K562 (cell line): ENCODE measurements at regions not wholly inside any gene's neighbourhood (a gene's known extent, or its start where the extent isn't known, plus 50 kb on each side); places are given as distances from the start of the nearest gene placed in this dataset.

Experiments used
- ATAC-seq: fragments of 200-7000 bp; cut with Tn5 transposase; 3 replicates; pipeline ENCODE4 v1.9.1; 2020; ENCODE audit warnings: moderate library complexity
- BruUV-seq: library from RNA; stranded (reverse); fragments of 400-500 nt; replicated peaks from 2 replicates; lab custom pipeline; 2021; lab: Mats Ljungman, UMichigan
- CTCF ChIA-PET: fragments of 300-600 bp; formaldehyde crosslinking; extraction: SDS; loops from one replicate; lab custom pipeline; 2021; ENCODE audit warnings: low intra/inter-chr PET ratio; lab: Yijun Ruan, JAX
- POLR2A ChIA-PET: fragments of 300-600, 350-650 bp; sonication (Branson Sonifier 250); formaldehyde crosslinking; extraction: SDS; loops from one replicate; lab custom pipeline; 2021; ENCODE audit warnings: antibody characterized with exemption, inconsistent platforms; lab: Yijun Ruan, JAX
- DNase-seq, 4 experiments: peaks; one replicate each; pipeline versions ENCODE4 v3.0.0 to v3.0.0-alpha.2; 2011 to 2018; ENCODE audit warnings: low spot score in 3 of 4, mixed read lengths in 3 of 4; ENCODE audit errors: extremely low read depth in 1 of 4
- FAIRE-seq: peaks from 2 replicates; lab custom pipeline; 2011; peaks lifted over from hg19 to GRCh38; lab: Jason Lieb, UNC
- H2AFZ ChIP-seq: 2 replicates; pipeline ENCODE4 v1.6.0; 2011; ENCODE audit warnings: low read depth, low read length, control low read depth, inconsistent platforms
- H3K27ac ChIP-seq: fragments of 200-600 bp; 3 replicates; pipeline ENCODE4 v1.8.0; 2011; ENCODE audit warnings: low read depth, mild to moderate bottlenecking, control low read depth, inconsistent platforms, low read length, moderate library complexity, mixed read lengths; ENCODE audit errors: extremely low read depth
- H3K27me3 ChIP-seq, 2 experiments: fragments of 300-600 bp in 1 of 2; 2 replicates in 1 of 2; 3 replicates in 1 of 2; pipeline versions ENCODE4 v1.6.0 to v1.8.0; 2011; ENCODE audit warnings: inconsistent platforms in 2 of 2, low read length in 2 of 2, mild to moderate bottlenecking in 1 of 2, mixed read lengths in 1 of 2, moderate library complexity in 1 of 2; ENCODE audit not compliant: control insufficient read depth in 2 of 2, insufficient read depth in 2 of 2
- H3K36me3 ChIP-seq: fragments of 300-600 bp; 3 replicates; pipeline ENCODE4 v1.8.0; 2011; ENCODE audit warnings: mild to moderate bottlenecking, low read length, inconsistent platforms; ENCODE audit not compliant: control insufficient read depth, insufficient read depth
- H3K4me1 ChIP-seq, 2 experiments: fragments of 200-600 bp in 1 of 2; replicated peaks in 1 of 2; 2 replicates in 1 of 2; 3 replicates in 1 of 2; pipeline versions ENCODE4 v1.5.1 to v1.8.0; 2011; ENCODE audit warnings: inconsistent platforms in 2 of 2, low read length in 2 of 2, mild to moderate bottlenecking in 1 of 2, mixed read lengths in 1 of 2, moderate library complexity in 1 of 2; ENCODE audit not compliant: control insufficient read depth in 2 of 2, insufficient read depth in 2 of 2
- H3K4me2 ChIP-seq: 2 replicates; pipeline ENCODE4 v1.6.1; 2011; ENCODE audit warnings: low read length, control low read depth, inconsistent platforms, mixed read lengths; ENCODE audit not compliant: insufficient read depth
- H3K4me3 ChIP-seq: fragments of 200-600 bp; sonication (generic), shearing (Covaris generic); 2 replicates; pipeline ENCODE4 v1.5.1; 2016; ENCODE audit warnings: control low read depth, inconsistent platforms
- H3K79me2 ChIP-seq: fragments of 200-600 bp; 3 replicates; pipeline ENCODE4 v1.8.0; 2011; ENCODE audit warnings: low read length, inconsistent platforms; ENCODE audit not compliant: control insufficient read depth, insufficient read depth
- H3K9ac ChIP-seq, 2 experiments: 2 replicates each; pipeline versions ENCODE4 v1.6.0 to v1.6.1; 2011; ENCODE audit warnings: low read depth in 2 of 2, low read length in 2 of 2, control low read depth in 1 of 2, inconsistent platforms in 1 of 2, mild to moderate bottlenecking in 1 of 2, mixed read lengths in 1 of 2; ENCODE audit not compliant: insufficient read depth in 1 of 2
- H3K9me1 ChIP-seq: one replicate; pipeline ENCODE4 v1.6.0; 2011; ENCODE audit warnings: inconsistent platforms, mild to moderate bottlenecking, low read length, moderate library complexity; ENCODE audit not compliant: control insufficient read depth, insufficient read depth
- H3K9me3 ChIP-seq: replicated peaks from 2 replicates; pipeline ENCODE4 v1.5.1; 2011; ENCODE audit warnings: low read depth, low read length, inconsistent platforms; ENCODE audit not compliant: control insufficient read depth, insufficient read depth
- H4K20me1 ChIP-seq: replicated peaks from 2 replicates; pipeline ENCODE4 v1.6.1; 2011; ENCODE audit warnings: low read length, inconsistent platforms, mixed read lengths; ENCODE audit not compliant: control insufficient read depth, insufficient read depth
- ATF6 ChIP-seq: sonication (generic); formaldehyde crosslinking; IDR thresholded peaks from 2 replicates; pipeline ENCODE4 v1.4.0; 2020; ENCODE audit warnings: mild to moderate bottlenecking, missing genetic modification reagents
- CEBPG ChIP-seq, 3 experiments: fragments of 200-800 bp in 1 of 3; sonication (Bioruptor generic) in 1 of 3; sonication (generic) in 1 of 3; formaldehyde crosslinking in 1 of 3; IDR thresholded peaks in 2 of 3; conservative IDR thresholded peaks in 1 of 3; 2 replicates each; pipeline versions ENCODE4 v1.6.1 to v1.8.0; 2016 to 2022; ENCODE audit warnings: missing compliant biosample characterization in 2 of 3, missing genetic modification characterization in 2 of 3, mild to moderate bottlenecking in 1 of 3, missing genetic modification reagents in 1 of 3
- FIP1L1 ChIP-seq: fragments of 200-400 bp; formaldehyde crosslinking; IDR thresholded peaks from 2 replicates; pipeline ENCODE4 v1.6.1; 2018; ENCODE audit warnings: mild to moderate bottlenecking, low read depth, low read length; ENCODE audit not compliant: poor library complexity, severe bottlenecking
- HDAC6 ChIP-seq: IDR thresholded peaks from 2 replicates; pipeline ENCODE4 v1.6.1; 2012; ENCODE audit warnings: low read depth, mild to moderate bottlenecking, control low read depth, inconsistent platforms, low read length, moderate library complexity
- KDM5B ChIP-seq: fragments of 200-600 bp; sonication (generic); IDR thresholded peaks from 2 replicates; pipeline ENCODE4 v1.6.1; 2012; ENCODE audit warnings: low read depth, mild to moderate bottlenecking, moderate library complexity, low read length, control low read depth, inconsistent platforms; ENCODE audit not compliant: insufficient replicate concordance
- NR3C1 ChIP-seq: sonication (generic); formaldehyde crosslinking; IDR thresholded peaks from 2 replicates; pipeline ENCODE4 v1.8.1; 2022; ENCODE audit warnings: missing genetic modification reagents
- POLR3G ChIP-seq: IDR thresholded peaks from 2 replicates; pipeline ENCODE4 v1.6.1; 2011; ENCODE audit not compliant: insufficient read length, insufficient replicate concordance; ENCODE audit errors: extremely low read depth
- RBFOX2 ChIP-seq: fragments of 200-400 bp; formaldehyde crosslinking; IDR thresholded peaks from 2 replicates; pipeline ENCODE4 v1.6.1; 2017; ENCODE audit warnings: low read depth, mild to moderate bottlenecking, low read length, moderate library complexity
- SAFB ChIP-seq: fragments of 200-400 bp; formaldehyde crosslinking; IDR thresholded peaks from 2 replicates; pipeline ENCODE4 v1.6.1; 2017; ENCODE audit warnings: low read depth, low read length, borderline replicate concordance
- ZNF76 ChIP-seq: fragments of 250-450 bp; sonication (Bioruptor Pico); IDR thresholded peaks from 2 replicates; pipeline ENCODE4 v1.4.0; 2020; ENCODE audit warnings: mild to moderate bottlenecking, moderate library complexity, borderline replicate concordance
- WGBS: fragments of 100-300 bp; shearing (Covaris generic); methylation state at CpG from one replicate; pipeline ENCODE4 v1.1.6; 2016; ENCODE audit warnings: low coverage, mixed read lengths; ENCODE audit not compliant: insufficient coverage; ENCODE audit errors: missing lambda C conversion rate; 5-methylcytosine and 5-hydroxymethylcytosine counted together
- in situ Hi-C: fragments of 300-500 bp; cut with MboI; formaldehyde crosslinking; loops from 4 replicates; pipeline ENCODE4 v1.15.0; 2018; ENCODE audit warnings: inconsistent platforms, mixed read lengths
- intact Hi-C: fragments of 100-400 bp; cut with micrococcal nuclease; formaldehyde crosslinking; loops from 2 replicates; pipeline ENCODE4 v1.14.2; 2022
- TF ChIP-seq, protein P1 (sequence below): fragments of 450-650 bp; IDR thresholded peaks from one replicate; pipeline ENCODE4 v1.6.1; 2018; ENCODE audit warnings: mild to moderate bottlenecking, moderate library complexity; ENCODE audit not compliant: partially characterized antibody
- TF ChIP-seq, protein P2 (sequence below): fragments of 250-450 bp; sonication (Bioruptor Pico); IDR thresholded peaks from 2 replicates; pipeline ENCODE4 v1.5.0; 2022; ENCODE audit warnings: mild to moderate bottlenecking

DNA sequence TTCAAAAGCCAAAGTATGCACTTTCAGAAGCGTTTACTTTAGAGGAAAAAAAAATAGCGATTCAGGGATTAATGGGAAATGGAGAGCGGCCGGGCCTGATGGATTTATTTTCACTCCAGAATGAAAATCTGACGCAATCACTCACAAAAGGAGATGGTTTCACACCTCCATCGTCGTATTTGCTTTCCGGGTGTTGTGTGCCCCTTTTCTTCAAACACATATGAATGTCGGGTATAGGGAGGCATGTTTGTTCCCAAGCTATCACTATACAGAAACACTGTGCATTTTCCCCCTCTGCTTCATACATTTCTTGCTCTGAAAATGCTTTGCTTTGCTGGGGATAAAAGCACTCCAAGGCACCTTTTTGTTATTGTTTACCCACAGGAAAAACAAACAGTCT is 562.2 kb upstream of the ZFHX3 start:
- Histone ChIP-seq H3K9me1 (no peaks in the 10 kb centered on the region), H3K9me3 (no peaks in the 10 kb centered on the region), H3K27ac (no peak overlapping the region), H3K36me3 (no peaks in the 10 kb centered on the region), H3K4me1 (no peaks in the 10 kb centered on the region), H3K9ac (no peak overlapping the region), H3K4me2 (no peak overlapping the region), H3K4me3 (no peak overlapping the region), H4K20me1 (no peaks in the 10 kb centered on the region), H2AFZ (no peak overlapping the region), H3K27me3 (peaks cover 5 to 7% of the 10 kb centered on the region in 2 experiments; a peak in 4 of 5 replicates), H3K79me2 (no peaks in the 10 kb centered on the region)
- ChIA-PET POLR2A (interaction anchor here (1.2 kb wide), 1 partner anchor 14 kb away, joined by 3 read pairs; no protein-coding TSS in a partner anchor), CTCF (no interaction called here)
- no peak for DNase-seq
- no peak for ATAC-seq
- FAIRE-seq, result no peak
- in situ Hi-C loops (no loop called here), intact Hi-C loops (no loop called here)
- no TSS peak for BruUV-seq
- 1% methylated on average over 9 of the region's 9 CpGs for WGBS
- TF ChIP-seq, protein P1, sequence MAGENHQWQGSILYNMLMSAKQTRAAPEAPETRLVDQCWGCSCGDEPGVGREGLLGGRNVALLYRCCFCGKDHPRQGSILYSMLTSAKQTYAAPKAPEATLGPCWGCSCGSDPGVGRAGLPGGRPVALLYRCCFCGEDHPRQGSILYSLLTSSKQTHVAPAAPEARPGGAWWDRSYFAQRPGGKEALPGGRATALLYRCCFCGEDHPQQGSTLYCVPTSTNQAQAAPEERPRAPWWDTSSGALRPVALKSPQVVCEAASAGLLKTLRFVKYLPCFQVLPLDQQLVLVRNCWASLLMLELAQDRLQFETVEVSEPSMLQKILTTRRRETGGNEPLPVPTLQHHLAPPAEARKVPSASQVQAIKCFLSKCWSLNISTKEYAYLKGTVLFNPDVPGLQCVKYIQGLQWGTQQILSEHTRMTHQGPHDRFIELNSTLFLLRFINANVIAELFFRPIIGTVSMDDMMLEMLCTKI, result no peak
- TF ChIP-seq, protein P2, sequence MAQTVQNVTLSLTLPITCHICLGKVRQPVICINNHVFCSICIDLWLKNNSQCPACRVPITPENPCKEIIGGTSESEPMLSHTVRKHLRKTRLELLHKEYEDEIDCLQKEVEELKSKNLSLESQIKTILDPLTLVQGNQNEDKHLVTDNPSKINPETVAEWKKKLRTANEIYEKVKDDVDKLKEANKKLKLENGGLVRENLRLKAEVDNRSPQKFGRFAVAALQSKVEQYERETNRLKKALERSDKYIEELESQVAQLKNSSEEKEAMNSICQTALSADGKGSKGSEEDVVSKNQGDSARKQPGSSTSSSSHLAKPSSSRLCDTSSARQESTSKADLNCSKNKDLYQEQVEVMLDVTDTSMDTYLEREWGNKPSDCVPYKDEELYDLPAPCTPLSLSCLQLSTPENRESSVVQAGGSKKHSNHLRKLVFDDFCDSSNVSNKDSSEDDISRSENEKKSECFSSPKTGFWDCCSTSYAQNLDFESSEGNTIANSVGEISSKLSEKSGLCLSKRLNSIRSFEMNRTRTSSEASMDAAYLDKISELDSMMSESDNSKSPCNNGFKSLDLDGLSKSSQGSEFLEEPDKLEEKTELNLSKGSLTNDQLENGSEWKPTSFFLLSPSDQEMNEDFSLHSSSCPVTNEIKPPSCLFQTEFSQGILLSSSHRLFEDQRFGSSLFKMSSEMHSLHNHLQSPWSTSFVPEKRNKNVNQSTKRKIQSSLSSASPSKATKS (CRISPR knock-in tag), result no peak
- TF ChIP-seq FIP1L1 (no peak), RBFOX2 (no peak), ATF6 (CRISPR knock-in tag) (no peak), POLR3G (no peak), HDAC6 (no peak), ZNF76 (CRISPR knock-in tag) (no peak), CEBPG (CRISPR knock-in tag; IDR thresholded peaks at IDR 0.05) (no peak), CEBPG (tag; conservative IDR thresholded peaks at IDR 0.05 in 1 of 2, IDR thresholded peaks at IDR 0.05 in 1 of 2) (no peak), NR3C1 (CRISPR knock-in tag) (no peak), KDM5B (no peak), SAFB (no peak)
